Right hindlimb (tissue), 1 donor: ENCODE measurements at regions not wholly inside any gene's neighbourhood (a gene's known extent, or its start where the extent isn't known, plus 50 kb on each side); places are given as distances from the start of the nearest gene placed in this dataset.
A peak's percentile ranks its signal among the peaks of the same experiment; 100 is the strongest.
"Not testable (repeated sequence)": the region's sequence is repeated elsewhere in the genome, so short reads cannot be mapped to it uniquely, and the experiment has no call there.

Experiments
- DNase-seq: peaks from one replicate; pipeline ENCODE4 v3.0.0-alpha.2; 2018

DNA sequence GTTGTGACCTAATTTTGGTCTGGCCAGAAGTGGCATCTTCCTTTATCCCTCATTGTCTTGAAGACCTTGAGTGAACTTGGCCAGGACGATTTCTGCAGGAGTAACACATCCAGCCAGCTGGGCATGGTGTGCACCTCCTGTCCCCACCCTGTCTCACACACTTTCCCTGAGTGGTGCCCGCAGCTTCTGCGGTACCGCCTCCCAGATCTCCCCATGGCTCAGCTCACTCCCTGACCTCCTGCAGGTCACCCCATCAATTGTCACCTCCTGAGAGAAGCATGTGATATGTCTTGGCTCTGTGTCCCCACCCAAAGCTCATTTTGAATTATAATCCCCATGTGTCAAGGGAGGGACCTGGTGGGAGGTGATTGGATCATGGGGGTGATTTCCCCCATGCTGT is 50.2 kb upstream of the TP53I11 start:
- no peak for DNase-seq

DNA sequence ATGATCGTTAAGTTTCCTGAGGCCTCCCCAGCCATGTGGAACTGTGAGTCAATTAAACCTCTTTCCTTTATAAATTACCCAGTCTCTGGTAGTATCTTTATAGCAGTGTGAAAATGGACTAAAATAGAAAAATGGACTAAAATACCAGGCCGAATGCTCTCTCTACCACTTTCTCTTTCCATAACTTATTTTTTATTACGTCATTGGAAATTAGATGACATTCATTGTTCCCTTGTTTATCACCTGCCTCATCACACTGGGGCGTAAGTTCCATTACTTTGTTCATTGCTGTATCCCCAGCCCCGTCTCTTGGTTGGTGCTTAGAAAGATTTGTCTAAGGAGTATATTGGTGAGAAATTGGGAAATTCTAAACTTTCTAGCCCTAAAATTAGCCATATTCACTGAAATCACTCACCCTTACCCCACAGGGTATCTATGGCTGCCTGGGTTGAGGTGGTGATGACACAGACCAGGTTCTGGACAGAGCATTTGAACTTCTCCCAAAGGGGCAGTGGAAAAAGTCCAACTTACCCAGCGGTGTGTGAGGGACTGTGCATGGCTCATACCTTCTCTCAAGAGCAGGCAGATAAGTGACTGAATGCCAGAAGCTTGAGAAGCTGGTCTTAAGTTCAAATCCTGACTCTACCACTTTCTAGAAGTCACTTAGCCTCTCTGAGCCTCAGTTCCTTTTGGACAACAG is 50.9 kb upstream of the TP53I11 start:
- DNase-seq: no peak

DNA sequence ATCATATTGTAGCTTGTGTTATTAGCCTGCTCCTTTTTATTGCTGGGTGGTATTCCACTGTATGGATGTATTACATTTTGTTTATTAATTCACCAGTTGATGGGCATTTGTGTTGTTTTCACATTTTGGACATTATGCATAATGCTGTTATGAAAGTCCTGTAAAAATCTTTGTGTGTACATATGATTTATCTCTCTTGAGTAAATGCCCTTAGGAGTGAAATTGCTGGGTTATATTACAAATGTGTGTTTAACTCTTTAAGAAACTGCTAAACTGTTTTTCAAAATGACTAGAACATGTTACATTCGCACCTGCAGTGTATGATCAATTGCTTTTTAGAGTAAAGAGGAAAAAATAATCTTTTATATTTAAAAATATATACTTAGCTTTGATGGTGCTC is 54.4 kb upstream of the TP53I11 start:
- no peak for DNase-seq

DNA sequence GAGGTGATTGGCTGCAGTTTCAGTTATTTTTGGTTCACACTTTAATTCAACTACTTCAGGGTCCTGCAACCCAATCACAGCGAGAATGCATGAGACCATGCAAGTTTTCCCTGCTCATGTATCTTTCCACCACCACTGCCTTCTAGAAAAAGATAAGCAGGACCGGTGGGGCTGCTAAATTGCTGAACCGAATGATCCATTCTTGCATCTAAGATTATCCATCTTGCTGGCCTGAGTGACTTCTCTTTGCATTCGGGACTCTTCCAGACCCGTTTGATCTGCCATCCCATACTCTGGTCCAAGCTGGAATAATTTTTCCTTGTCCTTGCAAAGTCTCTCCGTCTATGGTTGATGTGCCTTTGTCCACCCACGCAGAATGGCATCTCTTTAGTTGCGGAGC is 56.3 kb upstream of the TP53I11 start:
- DNase-seq: no peak

DNA sequence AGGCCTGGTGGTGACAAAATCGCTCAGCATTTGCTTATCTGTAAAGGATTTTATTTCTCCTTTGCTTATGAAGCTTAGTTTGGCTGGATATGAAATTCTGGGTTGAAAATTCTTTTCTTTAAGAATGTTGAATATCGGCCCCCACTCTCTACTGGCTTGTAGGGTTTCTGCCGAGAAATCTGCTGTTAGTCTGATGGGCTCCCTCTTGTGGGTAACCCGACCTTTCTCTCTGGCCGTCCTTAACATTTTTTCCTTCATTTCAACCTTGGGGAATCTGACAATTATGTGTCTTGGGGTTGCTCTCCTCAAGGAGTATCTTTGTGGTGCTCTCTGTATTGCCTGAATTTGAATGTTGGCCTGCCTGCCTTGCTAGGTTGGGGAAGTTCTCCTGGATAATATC is 65.3 kb upstream of the TP53I11 start:
- DNase-seq: not testable (repeated sequence)

DNA sequence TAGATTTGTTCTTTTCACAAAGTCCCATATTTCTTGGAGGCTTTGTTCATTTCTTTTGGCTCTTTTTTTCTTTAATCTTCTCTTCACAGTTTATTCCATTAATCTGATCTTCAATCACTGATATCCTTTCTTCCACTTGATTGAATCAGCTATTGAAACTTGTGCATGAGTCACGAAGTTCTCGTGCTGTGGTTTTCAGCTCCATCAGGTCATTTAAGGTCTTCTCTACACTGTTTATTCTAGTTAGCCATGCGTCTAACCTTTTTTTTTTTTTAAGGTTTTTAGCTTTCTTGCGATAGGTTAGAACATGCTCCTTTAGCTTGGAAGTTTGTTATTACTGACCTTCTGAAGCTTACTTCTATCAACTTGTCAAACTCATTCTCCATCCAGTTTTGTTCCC is 65.8 kb upstream of the TP53I11 start:
- DNase-seq: not testable (repeated sequence)

DNA sequence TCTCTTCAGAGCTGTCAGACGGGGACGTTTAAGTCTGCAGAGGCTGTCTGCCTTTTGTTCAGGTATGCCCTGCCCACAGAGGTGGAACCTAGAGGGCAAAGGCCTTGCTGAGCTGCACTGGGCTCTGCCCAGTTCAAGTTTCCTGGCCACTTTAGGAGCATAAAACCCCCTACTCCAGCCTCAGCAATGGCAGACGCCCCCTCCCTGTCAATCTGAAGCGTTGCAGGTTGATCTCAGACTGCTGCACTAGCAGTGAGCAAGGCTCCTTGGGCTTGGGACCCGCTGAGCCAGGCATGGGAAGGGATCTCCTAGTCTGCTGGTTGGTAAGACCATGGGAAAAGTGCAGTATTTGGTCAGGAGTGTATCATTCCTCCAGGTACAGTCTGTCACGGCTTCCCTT is 66.6 kb upstream of the TP53I11 start:
- no peak for DNase-seq

DNA sequence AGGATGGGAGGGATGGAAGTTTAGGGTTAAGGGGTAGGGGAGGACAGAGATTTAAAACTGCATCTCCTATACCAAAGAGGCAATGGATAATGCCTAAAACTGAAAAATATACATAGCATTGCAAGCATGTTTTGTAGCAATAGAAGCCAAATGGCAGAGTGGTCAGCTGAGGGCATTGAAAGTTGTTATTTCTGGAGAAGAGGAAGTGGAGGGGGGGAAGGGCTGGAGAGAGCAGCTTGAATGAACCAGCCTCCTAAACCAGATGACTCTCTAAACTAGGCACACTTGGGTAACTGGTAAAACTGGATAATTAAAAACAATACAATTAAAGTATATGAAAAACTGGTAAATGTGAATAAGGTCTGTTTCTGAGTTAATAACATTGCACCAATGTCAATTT is 70.3 kb upstream of the TP53I11 start:
- no peak for DNase-seq

DNA sequence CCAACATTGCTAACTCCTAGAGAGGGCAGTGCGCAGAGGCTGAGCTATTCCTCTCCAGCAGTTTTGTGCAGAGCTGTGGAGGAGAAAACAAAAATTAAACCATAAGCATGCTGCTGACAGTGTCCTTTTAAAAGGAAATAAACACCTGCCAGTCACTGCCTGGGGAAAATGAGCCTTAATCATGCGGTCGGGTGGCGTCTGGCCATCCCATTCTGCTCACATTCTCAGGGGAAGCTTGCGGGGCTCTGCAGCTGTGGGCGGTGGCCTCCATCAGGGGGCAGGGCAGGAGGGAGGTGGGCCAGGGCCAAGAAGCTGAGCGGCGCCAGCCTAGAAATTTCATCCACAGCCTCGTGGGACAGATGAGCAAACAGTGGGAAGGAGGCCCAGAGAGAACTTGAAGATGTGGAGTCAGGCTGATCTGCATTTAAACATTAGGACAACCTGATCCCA is 71.0 kb upstream of the TP53I11 start:
- DNase-seq: peak; percentile 89

DNA sequence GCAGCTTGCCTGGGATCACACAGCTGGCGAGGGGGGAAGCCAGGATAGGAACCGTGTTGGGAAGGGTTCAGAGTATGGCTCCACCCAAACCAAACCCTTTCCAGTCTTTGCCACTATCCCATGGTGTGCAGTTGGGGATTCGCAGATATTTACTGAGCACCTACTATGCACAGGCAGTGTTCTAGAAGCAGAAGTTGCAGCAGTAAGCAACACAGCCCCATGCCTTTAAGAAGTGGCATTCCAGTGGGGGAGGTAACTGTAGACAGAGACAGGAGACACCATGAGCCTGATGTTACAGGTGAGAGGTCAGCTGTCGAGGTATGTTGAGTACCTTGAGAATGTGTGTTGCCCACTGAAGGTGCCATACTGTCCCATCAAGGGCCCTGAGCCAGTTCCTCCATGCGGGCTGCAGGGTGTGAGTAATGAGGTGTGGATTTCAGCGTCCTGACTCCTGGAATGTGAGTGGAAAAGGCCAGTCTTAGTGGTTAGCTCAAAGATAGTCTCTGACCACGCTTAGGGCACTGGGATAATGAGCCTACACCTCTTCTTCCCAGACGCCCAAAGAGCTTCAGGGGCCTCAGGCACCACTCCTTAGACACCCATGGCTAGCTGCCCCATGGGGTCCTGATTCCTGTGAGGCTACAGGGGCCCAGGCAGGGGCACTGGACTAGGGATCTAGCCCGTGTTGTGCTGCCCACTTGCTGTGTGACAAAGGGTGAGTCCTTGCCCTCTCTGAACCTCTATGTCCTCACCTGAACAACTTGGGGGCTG is 71.8 kb upstream of the TP53I11 start:
- no peak for DNase-seq

DNA sequence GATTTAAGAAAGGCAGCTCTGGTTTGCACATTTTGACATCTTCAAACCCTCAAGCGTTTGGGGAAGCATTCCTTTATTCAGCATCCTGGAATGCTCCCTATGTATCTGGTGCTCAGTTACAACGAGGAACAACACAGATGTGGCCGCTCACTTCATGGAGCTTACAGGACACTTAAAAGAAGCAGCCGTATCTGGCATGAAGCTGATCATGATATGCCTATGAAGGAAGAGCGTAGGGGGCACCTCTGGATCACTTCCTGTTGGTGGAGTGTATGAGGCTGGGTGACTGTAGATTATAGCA is 72.3 kb upstream of the TP53I11 start:
- no peak for DNase-seq

DNA sequence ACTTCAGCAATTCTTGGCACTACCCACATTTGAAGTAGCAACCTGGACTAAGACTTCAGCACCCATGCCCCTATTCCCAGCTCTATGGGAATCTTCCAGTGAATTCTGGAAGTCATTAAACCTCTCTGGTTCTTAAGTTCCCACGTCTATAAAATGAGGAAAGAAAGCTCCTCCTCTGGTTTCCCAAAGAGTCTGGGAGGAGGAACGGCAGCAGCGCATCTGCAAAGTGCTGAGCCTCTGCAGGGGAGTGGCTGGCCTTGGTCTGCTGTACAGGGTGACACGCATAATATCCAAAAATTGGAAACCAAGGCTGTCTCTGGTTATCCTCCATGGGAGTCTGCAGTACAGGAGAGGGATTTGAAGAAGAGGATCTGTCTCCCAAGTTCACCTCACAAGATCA is 73.6 kb upstream of the TP53I11 start:
- DNase-seq: no peak

DNA sequence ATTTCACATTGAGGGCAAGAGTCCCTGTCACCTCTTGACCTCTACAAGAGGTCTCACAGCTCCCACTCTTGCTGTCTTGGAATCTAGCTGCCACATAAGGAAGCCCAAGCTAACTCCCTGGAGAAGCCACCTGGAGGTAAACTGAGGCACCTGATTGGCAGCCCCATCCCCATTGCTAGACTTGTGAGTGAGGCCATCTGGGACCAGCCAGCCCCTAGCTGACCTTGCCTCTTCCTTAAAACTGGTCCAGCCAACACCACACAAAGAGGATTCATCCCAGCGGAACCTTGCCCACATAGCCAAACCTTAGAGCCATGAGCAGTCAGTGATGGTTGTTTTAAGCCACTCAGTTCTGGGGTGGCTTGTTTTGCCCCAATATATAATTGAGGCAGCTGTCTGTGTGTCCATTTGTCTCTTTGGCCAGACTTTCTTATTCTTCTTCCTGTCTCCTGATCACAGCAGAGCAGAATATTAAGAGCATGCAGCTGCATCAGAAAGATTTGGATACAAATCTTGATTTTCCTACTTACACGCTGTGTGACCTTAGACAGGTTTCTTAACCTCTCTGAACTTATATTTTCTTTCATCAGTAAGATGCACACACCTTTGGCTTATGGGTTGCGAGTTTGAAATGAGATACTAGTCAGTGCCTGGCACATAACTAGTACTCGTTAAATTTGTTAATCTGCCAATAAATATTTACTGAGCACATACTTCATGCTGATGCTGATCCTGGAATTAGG is 74.3 kb upstream of the TP53I11 start:
- no peak for DNase-seq

DNA sequence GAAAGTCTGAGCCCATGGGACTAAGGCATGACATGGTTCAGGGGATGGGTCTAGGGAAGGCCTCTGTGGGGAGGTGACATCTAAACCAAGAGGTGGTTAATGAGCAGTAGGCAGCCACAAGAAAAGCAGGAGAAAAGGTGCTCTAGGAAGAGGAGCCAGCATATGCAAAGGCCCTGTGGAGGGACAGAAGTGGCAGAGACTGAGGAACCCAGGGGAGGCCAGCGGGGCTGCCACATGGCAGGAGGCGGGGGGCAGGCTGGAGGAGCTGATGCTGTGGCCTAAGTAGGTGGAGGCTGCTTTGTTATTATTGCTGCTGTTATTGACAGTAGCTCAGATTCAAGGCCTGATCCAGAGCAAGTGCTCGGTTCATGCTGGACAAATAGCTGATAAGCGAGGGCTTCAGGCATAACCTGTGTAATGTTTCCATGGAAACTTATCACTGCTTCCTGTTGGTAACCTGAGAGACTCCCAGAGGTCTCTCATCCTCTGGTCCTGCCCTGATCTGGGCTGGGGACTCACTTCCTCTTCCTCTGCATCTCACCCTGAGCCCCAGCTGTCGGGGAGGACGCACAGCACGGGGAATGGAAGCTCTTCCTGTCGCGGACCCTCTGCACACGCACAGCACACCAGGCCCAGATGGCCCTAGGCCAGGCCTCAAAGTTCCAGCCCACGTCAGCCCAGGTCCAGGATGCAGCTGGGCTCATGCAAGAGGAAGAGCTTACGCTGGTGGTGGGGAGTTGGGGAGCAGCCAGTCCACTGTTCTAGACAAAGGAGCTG is 75.2 kb upstream of the TP53I11 start:
- peak; percentile 92 for DNase-seq

DNA sequence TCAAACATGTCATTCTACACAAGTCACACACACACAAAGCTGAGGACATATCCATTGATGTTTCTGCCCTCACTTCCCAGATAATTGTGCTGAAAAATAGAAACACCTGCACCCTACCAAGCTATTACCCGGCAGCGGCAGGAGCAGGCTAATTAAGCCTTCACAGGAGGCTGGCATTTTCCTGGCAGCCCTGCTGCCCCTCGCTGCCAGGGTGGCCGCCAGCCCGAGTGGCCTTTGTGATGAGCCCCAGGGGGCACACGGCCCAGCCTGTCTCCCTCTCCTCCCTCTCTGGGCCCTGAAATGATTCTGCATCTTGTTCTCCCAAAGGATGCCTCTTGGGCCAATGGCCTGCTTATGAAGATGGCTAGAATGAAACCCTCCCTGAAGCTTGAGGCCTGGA is 76.2 kb upstream of the TP53I11 start:
- no peak for DNase-seq

DNA sequence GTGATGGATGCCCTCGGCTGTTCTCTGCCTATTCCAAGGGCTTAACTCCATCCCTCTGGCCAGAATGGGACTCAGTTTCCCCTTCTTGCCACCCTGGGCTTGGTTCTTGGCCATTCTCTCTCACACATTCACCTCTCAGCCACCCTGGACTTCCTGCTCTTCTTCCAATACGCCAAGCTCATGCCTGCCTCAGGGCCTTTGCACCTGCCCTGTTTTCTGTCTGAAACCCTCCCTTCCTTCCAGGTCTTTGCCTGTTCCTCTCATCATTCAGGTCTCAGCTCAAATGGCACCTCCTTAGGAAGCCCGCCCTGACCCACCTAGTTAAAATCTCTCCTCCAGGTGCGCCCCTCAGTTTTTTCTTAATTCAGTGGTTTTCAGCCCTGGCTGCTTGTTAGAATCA is 76.6 kb upstream of the TP53I11 start:
- DNase-seq: no peak

DNA sequence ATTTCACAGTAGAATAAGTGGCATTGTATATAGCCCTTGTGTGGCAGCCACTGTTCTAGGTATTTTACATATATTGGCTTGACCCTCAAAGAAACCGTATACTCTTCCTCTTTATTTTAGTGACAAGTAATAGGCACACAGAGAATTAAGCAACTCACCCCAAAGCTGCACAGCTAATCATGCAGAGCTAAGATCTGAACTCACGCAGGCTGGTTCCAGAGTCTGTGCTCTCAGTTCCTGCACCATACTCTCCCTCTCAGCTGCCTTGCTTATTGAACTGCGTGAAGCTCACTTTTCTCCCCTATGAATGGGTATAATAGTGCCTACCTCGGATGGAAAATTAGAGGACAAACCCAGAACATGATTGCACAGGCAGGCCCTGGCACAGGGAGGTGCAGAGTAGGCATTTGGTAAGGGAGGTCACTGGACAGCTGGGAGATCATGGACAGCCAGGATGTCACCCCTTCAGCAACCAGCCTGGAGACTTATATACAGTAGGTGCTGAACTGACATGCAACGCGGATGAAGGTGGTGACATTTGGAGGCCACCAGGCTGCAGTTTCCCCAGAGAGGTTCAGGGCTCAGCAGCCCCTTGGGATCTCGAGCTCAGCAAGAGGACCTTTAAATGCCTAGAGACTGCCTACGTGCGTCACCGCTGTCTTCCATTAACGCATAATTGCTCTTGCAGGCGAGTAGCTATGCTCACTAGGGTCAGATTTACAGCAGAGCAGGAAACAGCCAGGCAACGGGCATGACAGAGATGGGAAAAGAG is 78.4 kb upstream of the TP53I11 start:
- DNase-seq: no peak

DNA sequence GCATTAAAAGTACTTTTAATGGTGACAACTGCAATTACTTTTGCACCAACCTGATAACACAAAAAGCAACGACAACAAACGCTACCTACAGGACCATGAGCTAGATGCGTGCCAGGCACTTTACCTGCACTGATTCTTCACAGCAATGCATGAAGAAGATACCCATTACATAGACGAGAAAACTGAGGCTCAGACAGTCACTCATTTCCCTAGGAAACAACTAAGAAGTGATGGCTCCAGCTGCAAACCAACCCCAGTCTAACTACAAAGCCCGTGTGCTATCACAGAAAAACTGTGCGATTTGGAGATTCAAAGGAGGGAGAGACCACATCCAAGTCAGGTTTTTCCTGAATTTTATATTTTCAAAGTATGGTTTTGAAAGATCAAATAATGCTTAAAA is 80.1 kb upstream of the TP53I11 start:
- no peak for DNase-seq

DNA sequence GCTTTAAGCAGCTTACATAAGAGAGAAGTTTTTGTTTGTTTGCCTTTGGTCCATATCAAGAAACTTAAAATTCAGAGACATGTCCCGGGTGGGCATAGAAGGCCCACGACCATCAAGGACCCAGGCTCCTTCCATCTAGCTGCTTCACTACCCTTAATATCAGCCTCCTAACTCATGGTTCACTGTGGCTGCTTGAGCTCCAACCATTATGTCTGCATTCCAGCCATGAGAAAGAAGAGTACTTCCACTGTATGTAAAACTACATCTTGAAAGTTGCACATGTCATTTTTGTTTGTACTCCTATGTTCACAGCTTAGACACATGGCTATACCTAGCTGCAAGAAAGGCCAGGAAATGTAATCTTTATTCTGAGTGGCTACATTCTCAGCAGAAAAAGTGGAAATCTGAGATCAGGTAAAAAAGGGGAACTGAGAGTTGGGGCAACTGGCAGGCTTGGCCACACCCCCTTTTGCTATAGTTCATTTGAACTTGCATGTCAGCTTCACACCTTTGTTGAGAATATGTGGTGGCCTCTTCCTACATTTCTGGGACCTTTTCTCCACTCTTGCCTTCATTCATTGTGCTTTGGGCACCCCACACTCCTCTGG is 81.3 kb upstream of the TP53I11 start:
- no peak for DNase-seq

DNA sequence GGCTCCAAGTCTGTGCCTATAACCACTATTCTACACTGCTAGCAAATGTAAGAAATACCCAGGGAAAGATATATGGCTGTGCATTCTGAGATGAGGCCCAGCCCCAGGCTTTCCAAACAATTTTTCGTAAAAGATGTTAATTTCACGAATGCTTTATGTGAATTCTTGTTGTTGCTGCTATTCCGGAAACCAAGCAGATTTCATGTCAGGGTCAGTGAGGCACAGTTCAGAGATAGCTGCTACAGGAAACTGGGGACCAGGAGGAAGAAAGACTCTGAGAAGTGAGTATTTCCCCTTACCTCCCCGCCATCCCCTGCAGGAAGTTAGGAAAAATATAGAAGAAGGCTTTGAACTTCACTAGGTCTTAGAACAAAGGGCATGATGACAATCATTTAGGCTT is 84.7 kb upstream of the TP53I11 start:
- DNase-seq: no peak

DNA sequence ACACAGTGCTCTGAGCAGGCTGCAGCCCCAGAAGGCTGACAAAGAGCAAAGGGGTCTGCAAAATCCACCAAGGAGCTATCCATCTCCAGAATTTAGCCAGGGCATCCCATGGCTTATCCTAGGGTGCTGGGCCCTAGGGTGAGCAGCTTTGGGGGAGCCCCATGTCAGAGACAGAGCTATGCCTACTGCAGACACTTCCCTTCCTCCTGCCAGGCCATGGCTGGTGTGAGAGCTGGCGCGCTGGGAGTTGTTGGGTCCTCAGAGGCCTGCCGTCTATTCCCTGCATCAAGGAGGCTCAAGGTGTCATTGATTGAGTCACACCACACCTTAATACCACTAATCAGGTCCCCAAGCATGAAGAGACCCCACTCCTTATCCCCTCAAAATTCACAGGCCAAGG is 85.3 kb upstream of the TP53I11 start:
- no peak for DNase-seq

DNA sequence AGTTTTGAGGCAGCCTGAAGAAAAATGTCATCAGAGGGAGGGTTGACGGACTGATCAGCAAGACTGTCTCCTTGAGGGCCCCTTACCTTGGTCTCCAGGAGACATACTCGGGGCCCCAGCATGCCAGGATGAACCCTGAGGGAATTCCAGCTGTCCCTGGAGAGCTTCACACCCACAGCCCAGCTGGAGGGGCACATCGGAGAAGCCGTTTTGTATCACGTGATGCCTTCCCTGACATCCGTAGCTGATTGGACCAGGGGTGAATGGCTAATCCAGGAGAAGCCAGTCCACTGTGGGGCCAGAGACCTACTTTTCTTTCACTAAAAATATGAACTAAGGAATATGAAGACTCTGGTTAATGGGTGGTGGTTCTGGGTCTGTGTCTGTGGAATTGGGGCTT is 86.0 kb upstream of the TP53I11 start:
- DNase-seq: no peak
